Prostate gland (tissue), 2 donors: ENCODE measurements at regions not wholly inside any gene's neighbourhood (a gene's known extent, or its start where the extent isn't known, plus 50 kb on each side); places are given as distances from the start of the nearest gene placed in this dataset.
"Not testable (repeated sequence)": the region's sequence is repeated elsewhere in the genome, so short reads cannot be mapped to it uniquely, and the experiment has no call there.

Source experiments
- DNase-seq: peaks from one replicate; pipeline ENCODE4 v3.0.0-alpha.2; 2019; ENCODE audit warnings: low spot score
- H3K27ac ChIP-seq, 2 donors: fragments of 200-600 bp; sonication (generic); 2 replicates each; pipeline ENCODE4 v1.5.1; 2017 to 2019
- H3K27me3 ChIP-seq: fragments of 200-600 bp; sonication (generic); replicated peaks from 2 replicates; pipeline ENCODE4 v1.5.1; 2019; ENCODE audit not compliant: insufficient read depth
- H3K36me3 ChIP-seq, 2 donors: fragments of 200-600 bp; sonication (generic); 1 replicate in 1 of 2; 2 replicates in 1 of 2; pipeline versions ENCODE4 v1.5.1 to v1.8.1; 2017 to 2019
- H3K4me1 ChIP-seq: fragments of 200-600 bp; sonication (generic); replicated peaks from 2 replicates; pipeline ENCODE4 v1.5.1; 2019
- H3K4me3 ChIP-seq, 2 donors: fragments of 200-600 bp; sonication (generic); 2 replicates each; pipeline ENCODE4 v1.5.1; 2017 to 2019
- H3K9me3 ChIP-seq: fragments of 200-600 bp; sonication (generic); 2 replicates; pipeline ENCODE4 v1.5.1; 2017
- CTCF ChIP-seq, 4 experiments: fragments of 200-600 bp in 2 of 4; fragments of 450-650 bp in 2 of 4; sonication (generic) in 2 of 4; IDR thresholded peaks; 1 replicate in 3 of 4; 2 replicates in 1 of 4; pipeline ENCODE4 v1.5.1; 2016 to 2019; ENCODE audit warnings: antibody characterized with exemption in 4 of 4, mild to moderate bottlenecking in 2 of 4, moderate library complexity in 2 of 4
- POLR2A ChIP-seq: fragments of 450-650 bp; IDR thresholded peaks from one replicate; pipeline ENCODE4 v1.6.1; 2016; ENCODE audit warnings: antibody characterized with exemption, mild to moderate bottlenecking
- POLR2AphosphoS5 ChIP-seq: sonication (generic); formaldehyde crosslinking; IDR thresholded peaks from one replicate; pipeline ENCODE4 v1.6.1; 2017; ENCODE audit warnings: antibody characterized with exemption
- WGBS: methylation state at CpG from one replicate; pipeline ENCODE4 v1.1.5; 2018; 5-methylcytosine and 5-hydroxymethylcytosine counted together
- intact Hi-C: fragments of 100-400 bp; cut with DNase I; formaldehyde crosslinking; loops from one replicate; pipeline ENCODE4 v1.14.2; 2022

- Histone ChIP-seq H3K4me3 (no peak overlapping the region), H3K27ac (no peak overlapping the region), H3K4me1 (no peaks in the 10 kb centered on the region), H3K27me3 (no peaks in the 10 kb centered on the region), H3K9me3 (no peaks in the 10 kb centered on the region), H3K36me3 (no peaks in the 10 kb centered on the region)
- intact Hi-C loops = no loop called here
- DNase-seq = no peak
- TF ChIP-seq CTCF (IDR thresholded peaks at IDR 0.05) (no peak), POLR2A (no peak), POLR2AphosphoS5 (no peak)
- WGBS = 66% methylated on average over 11 of the region's 11 CpGs
These were observed 112.8 kb upstream of the PELI2 start for GRCh38 chr14:56005191-56006053.

DNA sequence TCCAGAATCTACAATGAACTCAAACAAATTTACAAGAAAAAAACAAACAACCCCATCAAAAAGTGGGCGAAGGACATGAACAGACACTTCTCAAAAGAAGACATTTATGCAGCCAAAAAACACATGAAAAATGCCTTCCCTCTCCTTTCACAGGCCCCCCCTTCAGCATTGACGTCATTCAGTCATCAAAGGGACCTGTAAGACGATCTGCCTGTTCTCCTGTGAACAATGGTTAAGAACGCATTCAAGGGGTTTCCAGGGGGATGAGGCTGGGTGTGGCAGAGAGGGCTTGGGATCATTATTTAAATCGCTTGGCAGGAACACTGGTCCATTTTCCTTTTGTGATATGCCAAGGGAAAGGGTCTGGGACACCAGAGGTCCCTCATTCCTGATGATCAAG lies 110.7 kb upstream of the PELI2 start:
- WGBS = 53% methylated on average over 4 of the region's 5 CpGs

GRCh38 chr14:56008150-56008549 lies 110.1 kb upstream of the PELI2 start:
- Histone ChIP-seq H3K36me3 (no peaks in the 10 kb centered on the region), H3K4me3 (no peak overlapping the region), H3K27ac (no peak overlapping the region), H3K4me1 (no peaks in the 10 kb centered on the region), H3K27me3 (no peaks in the 10 kb centered on the region), H3K9me3 (no peaks in the 10 kb centered on the region)
- no peak for DNase-seq
- no peak for TF ChIP-seq POLR2AphosphoS5
- no peak for TF ChIP-seq CTCF (IDR thresholded peaks at IDR 0.05)
- TF ChIP-seq POLR2A = no peak
- 93% methylated on average over 1 of the region's 1 CpG for WGBS
- intact Hi-C loops = no loop called here

More for the DNA sequence above, 110.7 kb upstream of the PELI2 start:
- DNase-seq, intact Hi-C loops, H3K36me3 ChIP-seq, H3K4me3 ChIP-seq, H3K4me1 ChIP-seq, H3K9me3 ChIP-seq, H3K27ac ChIP-seq, H3K27me3 ChIP-seq: not testable (repeated sequence)

- H3K27ac ChIP-seq, H3K4me1 ChIP-seq, DNase-seq, H3K27me3 ChIP-seq, intact Hi-C loops, H3K36me3 ChIP-seq, H3K9me3 ChIP-seq, H3K4me3 ChIP-seq: not testable (repeated sequence)
- 99% methylated on average over 3 of the region's 3 CpGs for WGBS
These were observed 109.5 kb upstream of the PELI2 start for GRCh38 chr14:56008661-56009060.

GRCh38 chr14:56023661-56024081 lies 94.5 kb upstream of the PELI2 start:
- Histone ChIP-seq H3K27me3 (no peaks in the 10 kb centered on the region), H3K9me3 (no peaks in the 10 kb centered on the region), H3K27ac (no peak overlapping the region), H3K4me3 (no peak overlapping the region), H3K4me1 (no peaks in the 10 kb centered on the region), H3K36me3 (no peaks in the 10 kb centered on the region)
- no peak for TF ChIP-seq CTCF (IDR thresholded peaks at IDR 0.05)
- TF ChIP-seq POLR2AphosphoS5 = no peak
- TF ChIP-seq POLR2A = no peak
- WGBS = 83% methylated on average over 2 of the region's 2 CpGs
- intact Hi-C loops = no loop called here
- no peak for DNase-seq

- Histone ChIP-seq H3K27ac (no peak overlapping the region), H3K27me3 (no peaks in the 10 kb centered on the region), H3K36me3 (no peaks in the 10 kb centered on the region), H3K4me1 (no peaks in the 10 kb centered on the region), H3K9me3 (no peaks in the 10 kb centered on the region), H3K4me3 (no peak overlapping the region)
- no peak for DNase-seq
- 79% methylated on average over 3 of the region's 3 CpGs for WGBS
- no peak for TF ChIP-seq CTCF (IDR thresholded peaks at IDR 0.05)
- TF ChIP-seq POLR2AphosphoS5 = no peak
- no peak for TF ChIP-seq POLR2A
- intact Hi-C loops = no loop called here
These were observed 93.0 kb upstream of the PELI2 start for GRCh38 chr14:56025191-56025590.
